ENCODE measurements at regions not wholly inside any gene's neighbourhood (a gene's known extent, or its start where the extent isn't known, plus 50 kb on each side); places are given as distances from the start of the nearest gene placed in this dataset.

GRCh38 chr17:52451294-52451861 is 292.9 kb upstream of the CA10 start:
- no peak for TF ChIP-seq EZH2 (IDR thresholded peaks at IDR 0.05; ENCODE audit: low read depth)
- TF ChIP-seq CTCF (conservative IDR thresholded peaks at IDR 0.05), result no peak
